GM12872 (cell line): ENCODE measurements at regions not wholly inside any gene's neighbourhood (a gene's known extent, or its start where the extent isn't known, plus 50 kb on each side); places are given as distances from the start of the nearest gene placed in this dataset.

Experiments
- TF ChIP-seq, protein P1 (sequence below): IDR thresholded peaks from 3 replicates; pipeline ENCODE4 v1.5.1; 2011; ENCODE audit warnings: low read depth, mild to moderate bottlenecking, low read length, moderate library complexity; ENCODE audit not compliant: insufficient read depth

DNA sequence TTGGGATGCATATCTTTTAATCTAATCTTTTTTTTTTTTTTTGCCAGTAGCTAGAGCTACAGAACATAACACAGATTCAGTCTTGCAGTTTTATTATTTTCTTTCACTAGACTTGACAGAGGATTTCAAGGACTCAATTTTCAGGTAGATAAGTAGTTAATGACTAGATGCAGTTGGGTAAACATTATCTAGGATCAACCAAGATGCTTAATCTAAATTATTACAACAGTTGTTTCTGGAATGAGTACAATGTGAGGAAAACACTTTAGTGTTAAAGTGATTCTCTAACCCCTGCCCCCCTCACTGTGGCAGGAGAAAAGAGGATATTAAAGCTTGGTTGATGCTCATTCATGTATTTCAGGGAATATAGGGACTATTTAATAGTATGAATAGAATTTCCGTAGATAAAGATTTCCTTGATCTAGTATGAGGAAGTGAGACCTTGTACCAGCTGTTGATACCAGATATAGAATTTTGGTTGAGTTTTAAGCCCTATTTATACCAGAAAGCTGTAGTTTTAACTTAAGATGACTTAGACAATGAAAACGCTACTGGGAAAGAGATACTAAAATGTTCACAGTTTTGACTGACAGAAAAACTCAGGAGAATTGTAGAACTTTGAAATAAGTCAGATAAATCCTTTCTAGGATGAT, 389.0 kb upstream of the C2CD4B start:
- TF ChIP-seq, protein P1, sequence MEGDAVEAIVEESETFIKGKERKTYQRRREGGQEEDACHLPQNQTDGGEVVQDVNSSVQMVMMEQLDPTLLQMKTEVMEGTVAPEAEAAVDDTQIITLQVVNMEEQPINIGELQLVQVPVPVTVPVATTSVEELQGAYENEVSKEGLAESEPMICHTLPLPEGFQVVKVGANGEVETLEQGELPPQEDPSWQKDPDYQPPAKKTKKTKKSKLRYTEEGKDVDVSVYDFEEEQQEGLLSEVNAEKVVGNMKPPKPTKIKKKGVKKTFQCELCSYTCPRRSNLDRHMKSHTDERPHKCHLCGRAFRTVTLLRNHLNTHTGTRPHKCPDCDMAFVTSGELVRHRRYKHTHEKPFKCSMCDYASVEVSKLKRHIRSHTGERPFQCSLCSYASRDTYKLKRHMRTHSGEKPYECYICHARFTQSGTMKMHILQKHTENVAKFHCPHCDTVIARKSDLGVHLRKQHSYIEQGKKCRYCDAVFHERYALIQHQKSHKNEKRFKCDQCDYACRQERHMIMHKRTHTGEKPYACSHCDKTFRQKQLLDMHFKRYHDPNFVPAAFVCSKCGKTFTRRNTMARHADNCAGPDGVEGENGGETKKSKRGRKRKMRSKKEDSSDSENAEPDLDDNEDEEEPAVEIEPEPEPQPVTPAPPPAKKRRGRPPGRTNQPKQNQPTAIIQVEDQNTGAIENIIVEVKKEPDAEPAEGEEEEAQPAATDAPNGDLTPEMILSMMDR = no peak

DNA sequence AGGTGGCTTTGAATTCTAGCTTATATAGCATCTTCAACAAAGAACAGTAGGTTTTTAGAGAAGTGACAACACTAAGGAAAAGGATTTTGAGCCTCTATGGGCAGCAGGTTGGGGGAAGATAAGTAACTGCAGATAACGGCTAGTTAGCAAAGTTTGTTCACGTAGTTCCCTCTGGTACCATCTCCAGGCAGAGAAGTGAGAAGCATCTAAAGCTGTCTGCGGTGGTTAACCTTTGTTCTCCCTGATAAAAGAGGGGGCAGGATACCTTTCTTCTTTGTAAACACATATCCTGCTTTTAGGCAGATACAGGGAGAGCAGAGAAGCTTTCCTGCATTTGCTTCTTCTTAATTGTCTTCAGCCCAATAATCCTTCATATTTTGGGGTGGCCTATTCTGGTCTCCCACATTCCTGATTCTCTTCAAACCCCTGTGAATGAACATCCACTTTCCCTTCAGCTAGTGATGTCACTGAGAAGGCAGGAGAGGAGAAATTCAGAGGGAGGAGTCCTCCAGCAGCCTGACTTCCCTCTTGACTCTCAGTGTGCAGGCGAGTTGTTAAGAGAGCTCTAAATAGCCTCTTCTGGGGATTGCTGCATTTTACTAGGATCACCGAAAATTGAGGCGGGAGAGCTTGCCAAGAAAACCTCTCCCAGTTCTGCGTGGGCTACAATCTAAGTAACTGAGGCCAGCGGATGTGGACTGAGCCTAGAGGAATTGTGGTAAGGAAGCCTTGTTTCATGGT, 393.7 kb upstream of the C2CD4B start:
- TF ChIP-seq, protein P1 = no peak

DNA sequence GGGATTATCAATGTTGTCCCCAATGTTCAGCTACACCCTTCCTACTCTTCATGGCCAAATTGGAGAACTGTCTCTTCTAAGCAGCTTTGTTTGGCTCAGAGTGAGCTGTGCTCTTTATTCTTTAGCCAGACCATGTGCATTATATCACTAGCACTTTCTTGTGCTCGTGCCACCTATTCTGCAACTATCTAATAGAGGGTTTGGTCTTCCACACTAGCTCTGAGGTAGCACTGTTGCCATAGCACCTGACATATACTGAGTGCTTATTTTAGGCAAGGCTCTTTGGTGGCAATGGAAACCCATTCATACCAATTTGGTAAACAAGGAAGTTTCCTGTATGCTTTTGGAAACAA, 394.3 kb upstream of the C2CD4B start:
- TF ChIP-seq, protein P1 = no peak

DNA sequence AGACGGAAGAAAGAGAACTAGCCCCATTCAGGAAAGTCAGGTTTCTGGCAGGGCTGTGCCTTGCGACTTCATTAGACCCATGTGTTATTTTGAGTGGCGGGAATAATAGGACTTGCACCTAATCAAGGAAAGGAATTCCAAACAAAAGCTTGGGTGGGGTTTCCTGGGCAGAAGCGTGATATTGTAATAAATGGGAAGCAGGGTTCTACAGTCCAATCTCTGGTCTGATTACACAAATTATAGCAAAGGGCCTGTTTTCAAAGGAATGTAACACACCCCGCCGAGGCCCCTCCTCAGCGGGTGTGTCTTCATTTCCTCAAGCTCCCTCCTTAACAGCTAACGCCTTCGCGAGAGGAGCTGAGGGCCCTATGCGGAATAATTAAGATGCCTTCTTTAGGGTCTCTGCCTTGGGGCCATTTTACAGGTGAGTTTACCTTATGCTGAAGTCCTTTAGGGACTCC, 396.0 kb upstream of the C2CD4B start:
- TF ChIP-seq, protein P1 = no peak

DNA sequence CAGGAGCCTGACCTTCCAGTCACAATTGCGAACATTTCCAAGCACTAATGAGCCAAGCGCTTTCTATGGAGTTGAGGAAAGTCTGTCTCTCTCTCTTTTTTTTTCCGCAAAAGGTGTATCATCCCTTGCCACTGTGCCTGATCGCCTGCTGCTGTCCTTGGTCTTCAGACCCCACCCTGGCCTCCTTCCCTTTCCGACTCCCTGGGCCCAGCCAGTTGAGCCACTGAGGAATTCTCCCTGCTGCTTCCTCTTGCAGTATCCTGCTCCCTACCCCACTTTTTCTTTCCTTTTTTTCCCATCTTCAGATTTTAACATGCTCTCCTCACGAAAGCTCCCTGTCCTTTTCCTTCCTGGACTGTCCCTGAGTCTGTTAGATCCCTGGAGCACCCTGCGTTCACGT, 396.5 kb upstream of the C2CD4B start:
- TF ChIP-seq, protein P1 = no peak

DNA sequence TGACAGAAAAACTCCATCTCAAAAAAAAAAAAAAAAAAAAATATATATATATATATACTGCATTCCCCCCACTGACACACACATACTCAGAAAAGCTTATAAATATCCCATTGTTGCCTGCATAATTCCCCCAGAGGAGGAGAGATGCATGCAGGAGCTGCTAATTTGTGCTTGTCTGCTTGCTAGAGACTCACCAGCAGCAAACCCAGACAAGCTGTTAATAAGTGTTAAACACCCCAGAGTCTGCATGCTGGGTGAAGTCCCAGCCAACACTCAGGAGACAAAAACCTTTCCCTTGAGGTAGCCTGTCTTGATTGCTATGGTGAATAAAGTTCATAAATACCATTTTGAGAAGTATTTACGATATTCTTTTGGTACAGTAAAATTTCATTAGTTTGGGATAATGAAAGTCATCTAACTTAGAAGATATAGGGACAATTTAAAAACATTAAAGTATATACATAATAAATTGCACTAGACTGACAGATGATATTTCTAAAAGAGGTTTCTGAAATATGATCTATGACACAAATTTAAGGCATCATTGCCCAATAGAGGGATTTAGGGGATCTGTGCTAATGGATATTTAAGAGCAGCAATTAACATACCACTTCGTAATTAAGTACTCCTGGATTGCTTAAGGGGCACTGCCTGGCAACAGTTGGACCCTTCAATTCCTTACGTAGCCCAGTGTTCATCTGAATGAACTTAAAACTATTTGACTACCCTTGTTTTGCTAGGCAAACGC, 400.0 kb upstream of the C2CD4B start:
- TF ChIP-seq, protein P1 = no peak

DNA sequence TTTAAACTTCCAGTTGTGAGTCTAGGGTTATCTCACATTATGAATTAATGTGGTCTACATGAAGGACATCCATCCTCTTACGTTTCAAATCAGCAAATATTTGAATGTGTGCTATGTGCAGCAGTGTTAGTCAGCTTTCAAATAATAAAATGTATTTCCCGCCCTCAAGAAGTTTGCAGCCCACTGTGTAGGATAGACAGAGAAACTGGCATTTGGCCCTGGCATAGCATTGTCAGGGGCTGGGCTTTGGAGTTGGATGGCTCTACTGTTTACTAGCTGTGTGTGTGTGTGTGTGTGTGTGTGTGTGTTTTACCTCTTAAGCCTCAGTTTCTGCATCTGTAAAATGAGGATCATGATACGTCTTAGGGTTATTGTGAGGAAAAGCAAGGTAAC, 400.5 kb upstream of the C2CD4B start:
- TF ChIP-seq, protein P1 = no peak
